Keratinocyte (primary cell): ENCODE measurements at regions not wholly inside any gene's neighbourhood (a gene's known extent, or its start where the extent isn't known, plus 50 kb on each side); places are given as distances from the start of the nearest gene placed in this dataset.

Source experiments
- DNase-seq: peaks from one replicate; pipeline ENCODE4 v3.0.0-alpha.2; 2011; ENCODE audit warnings: low read depth, missing footprints, low spot score
- FAIRE-seq: peaks from 2 replicates; lab custom pipeline; 2011; peaks lifted over from hg19 to GRCh38; lab: Jason Lieb, UNC
- H2AFZ ChIP-seq: 2 replicates; pipeline ENCODE4 v1.6.0; 2012; ENCODE audit warnings: low read length, control low read depth, inconsistent platforms; ENCODE audit not compliant: control insufficient read depth
- H3K27ac ChIP-seq: 2 replicates; pipeline ENCODE4 v1.5.1; 2011; ENCODE audit warnings: low read length; ENCODE audit not compliant: control insufficient read depth, insufficient read depth
- H3K27me3 ChIP-seq: 3 replicates; pipeline ENCODE4 v1.6.0; 2011; ENCODE audit warnings: low read length; ENCODE audit not compliant: control insufficient read depth, insufficient read depth; ENCODE audit errors: extremely low read depth
- H3K36me3 ChIP-seq, 2 experiments: 2 replicates in 1 of 2; 3 replicates in 1 of 2; pipeline ENCODE4 v1.5.1; 2011; ENCODE audit warnings: low read length in 2 of 2, mild to moderate bottlenecking in 1 of 2; ENCODE audit not compliant: control insufficient read depth in 2 of 2, insufficient read depth in 2 of 2; ENCODE audit errors: extremely low read depth in 1 of 2
- H3K4me1 ChIP-seq: 3 replicates; pipeline ENCODE4 v1.5.1; 2011; ENCODE audit warnings: low read length; ENCODE audit not compliant: control insufficient read depth, insufficient read depth; ENCODE audit errors: extremely low read depth
- H3K4me2 ChIP-seq: 3 replicates; pipeline ENCODE4 v1.6.0; 2011; ENCODE audit warnings: low read depth, low read length; ENCODE audit not compliant: control insufficient read depth, insufficient read depth; ENCODE audit errors: extremely low read depth
- H3K4me3 ChIP-seq, 3 experiments: fragments of 200-600 bp in 1 of 3; sonication (generic) in 1 of 3; 2 replicates in 2 of 3; 3 replicates in 1 of 3; pipeline ENCODE4 v1.5.1; 2011 to 2016; ENCODE audit warnings: low read length in 3 of 3, mild to moderate bottlenecking in 3 of 3, control low read depth in 2 of 3, inconsistent platforms in 1 of 3, low read depth in 1 of 3, mixed read lengths in 1 of 3, mixed run types in 1 of 3, moderate library complexity in 1 of 3; ENCODE audit not compliant: control insufficient read depth in 2 of 3, insufficient read depth in 2 of 3; ENCODE audit errors: extremely low read depth in 1 of 3
- H3K79me2 ChIP-seq: 2 replicates; pipeline ENCODE4 v1.6.0; 2012; ENCODE audit warnings: low read length; ENCODE audit not compliant: control insufficient read depth, insufficient read depth
- H3K9ac ChIP-seq: 3 replicates; pipeline ENCODE4 v1.6.0; 2011; ENCODE audit warnings: low read length; ENCODE audit not compliant: control insufficient read depth, insufficient read depth; ENCODE audit errors: extremely low read depth
- H3K9me1 ChIP-seq: 3 replicates; pipeline ENCODE4 v1.6.0; 2011; ENCODE audit warnings: low read length; ENCODE audit not compliant: control insufficient read depth, insufficient read depth; ENCODE audit errors: extremely low read depth
- H3K9me3 ChIP-seq: 2 replicates; pipeline ENCODE4 v1.5.1; 2012; ENCODE audit warnings: low read depth, low read length; ENCODE audit not compliant: control insufficient read depth
- H4K20me1 ChIP-seq: 3 replicates; pipeline ENCODE4 v1.6.0; 2011; ENCODE audit warnings: low read length; ENCODE audit not compliant: control insufficient read depth, insufficient read depth; ENCODE audit errors: extremely low read depth
- EZH2 ChIP-seq: IDR thresholded peaks from one replicate; pipeline ENCODE4 v1.6.1; 2012; ENCODE audit warnings: inconsistent platforms, mild to moderate bottlenecking, low read length, moderate library complexity
- dilution Hi-C: fragments of 300-500 bp; cut with MboI; formaldehyde crosslinking; loops from one replicate; pipeline ENCODE4 v1.7.0; 2020; ENCODE audit warnings: low sequenced_read_pairs; ENCODE audit not compliant: extremely low pct_ligation_motif_present
- TF ChIP-seq, protein P1 (sequence below), 3 experiments: IDR thresholded peaks in 1 of 3; conservative IDR thresholded peaks in 1 of 3; optimal IDR thresholded peaks in 1 of 3; 2 replicates in 2 of 3; 3 replicates in 1 of 3; pipeline versions ENCODE3 to v1.5.1; 2011; ENCODE audit warnings: low read length in 3 of 3, mild to moderate bottlenecking in 3 of 3, moderate library complexity in 2 of 3, control low read depth in 1 of 3, inconsistent platforms in 1 of 3; ENCODE audit not compliant: insufficient read depth in 2 of 3; ENCODE audit errors: extremely low read depth in 1 of 3

DNA sequence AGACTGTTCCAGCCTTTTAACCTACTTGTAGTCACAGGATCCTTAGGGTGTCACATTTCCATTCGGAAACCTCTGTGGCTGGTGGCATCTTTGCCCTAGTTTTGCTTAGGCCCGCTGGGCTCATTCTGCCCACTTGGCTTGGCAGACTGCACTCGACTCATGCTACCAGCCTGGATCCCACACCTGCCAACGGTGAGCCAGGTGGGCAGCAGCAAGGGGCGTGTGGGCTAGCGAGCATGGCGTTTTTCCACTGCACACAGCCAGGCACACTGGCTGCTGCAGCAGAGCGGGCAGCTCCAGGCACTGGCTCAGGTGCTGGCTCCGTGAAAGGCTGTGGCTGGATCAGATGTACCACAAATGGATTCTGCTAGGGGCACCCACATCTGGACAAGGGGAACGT, 838.2 kb downstream of the SLITRK6 start:
- DNase-seq: no peak
- FAIRE-seq: no peak

GRCh38 chr13:84959818-84960217, 839.4 kb downstream of the SLITRK6 start:
- Histone ChIP-seq H3K4me1 (no peaks in the 10 kb centered on the region), H3K27ac (no peak overlapping the region), H3K9me1 (no peaks in the 10 kb centered on the region), H3K27me3 (no peaks in the 10 kb centered on the region), H3K79me2 (no peaks in the 10 kb centered on the region), H2AFZ (no peak overlapping the region), H3K36me3 (no peaks in the 10 kb centered on the region), H3K4me2 (no peak overlapping the region), H3K9ac (no peak overlapping the region), H4K20me1 (no peaks in the 10 kb centered on the region), H3K9me3 (no peaks in the 10 kb centered on the region), H3K4me3 (no peak overlapping the region)
- dilution Hi-C loops: no loop called here
- TF ChIP-seq EZH2: no peak
- TF ChIP-seq, protein P1, sequence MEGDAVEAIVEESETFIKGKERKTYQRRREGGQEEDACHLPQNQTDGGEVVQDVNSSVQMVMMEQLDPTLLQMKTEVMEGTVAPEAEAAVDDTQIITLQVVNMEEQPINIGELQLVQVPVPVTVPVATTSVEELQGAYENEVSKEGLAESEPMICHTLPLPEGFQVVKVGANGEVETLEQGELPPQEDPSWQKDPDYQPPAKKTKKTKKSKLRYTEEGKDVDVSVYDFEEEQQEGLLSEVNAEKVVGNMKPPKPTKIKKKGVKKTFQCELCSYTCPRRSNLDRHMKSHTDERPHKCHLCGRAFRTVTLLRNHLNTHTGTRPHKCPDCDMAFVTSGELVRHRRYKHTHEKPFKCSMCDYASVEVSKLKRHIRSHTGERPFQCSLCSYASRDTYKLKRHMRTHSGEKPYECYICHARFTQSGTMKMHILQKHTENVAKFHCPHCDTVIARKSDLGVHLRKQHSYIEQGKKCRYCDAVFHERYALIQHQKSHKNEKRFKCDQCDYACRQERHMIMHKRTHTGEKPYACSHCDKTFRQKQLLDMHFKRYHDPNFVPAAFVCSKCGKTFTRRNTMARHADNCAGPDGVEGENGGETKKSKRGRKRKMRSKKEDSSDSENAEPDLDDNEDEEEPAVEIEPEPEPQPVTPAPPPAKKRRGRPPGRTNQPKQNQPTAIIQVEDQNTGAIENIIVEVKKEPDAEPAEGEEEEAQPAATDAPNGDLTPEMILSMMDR (optimal IDR thresholded peaks at IDR 0.05 in 1 of 3, IDR thresholded peaks at IDR 0.05 in 1 of 3, conservative IDR thresholded peaks at IDR 0.05 in 1 of 3; ENCODE audit: extremely low read depth in 1 of 3, insufficient read depth in 2 of 3, low read length in 3 of 3): no peak
- DNase-seq (no peak), FAIRE-seq (no peak)

More for the DNA sequence above, 838.2 kb downstream of the SLITRK6 start:
- H3K9me3 ChIP-seq: no peaks in the 10 kb centered on the region
- no peak overlapping the region for H3K27ac ChIP-seq
- H3K4me1 ChIP-seq: no peaks in the 10 kb centered on the region
- H3K9me1 ChIP-seq: no peaks in the 10 kb centered on the region
- H4K20me1 ChIP-seq: no peaks in the 10 kb centered on the region
- H3K9ac ChIP-seq: no peak overlapping the region
- dilution Hi-C loops: no loop called here
- TF ChIP-seq, protein P1 (optimal IDR thresholded peaks at IDR 0.05 in 1 of 3, IDR thresholded peaks at IDR 0.05 in 1 of 3, conservative IDR thresholded peaks at IDR 0.05 in 1 of 3; ENCODE audit: extremely low read depth in 1 of 3, insufficient read depth in 2 of 3, low read length in 3 of 3): no peak
- TF ChIP-seq EZH2: no peak
- H2AFZ ChIP-seq: no peak overlapping the region
- H3K36me3 ChIP-seq: no peaks in the 10 kb centered on the region
- H3K79me2 ChIP-seq: no peaks in the 10 kb centered on the region
- H3K4me2 ChIP-seq: no peak overlapping the region
- no peaks in the 10 kb centered on the region for H3K27me3 ChIP-seq
- no peak overlapping the region for H3K4me3 ChIP-seq
